H1 (cell line): ENCODE measurements at regions not wholly inside any gene's neighbourhood (a gene's known extent, or its start where the extent isn't known, plus 50 kb on each side); places are given as distances from the start of the nearest gene placed in this dataset.

Experiments
- EP300 ChIP-seq, 2 experiments: IDR thresholded peaks; 1 replicate in 1 of 2; 2 replicates in 1 of 2; pipeline ENCODE4 v1.6.1; 2011 to 2012; ENCODE audit warnings: low read depth in 2 of 2, low read length in 2 of 2, mild to moderate bottlenecking in 2 of 2, borderline replicate concordance in 1 of 2, inconsistent platforms in 1 of 2, moderate library complexity in 1 of 2
- NANOG ChIP-seq: IDR thresholded peaks from 2 replicates; pipeline ENCODE4 v1.6.1; 2011; ENCODE audit warnings: low read length, low read depth, mild to moderate bottlenecking, inconsistent platforms; ENCODE audit not compliant: insufficient read depth, poor library complexity, severe bottlenecking
- TF ChIP-seq, protein P1 (sequence below): fragments of 300-600 bp; sonication (generic); IDR thresholded peaks from 2 replicates; pipeline ENCODE4 v1.7.1; 2012; ENCODE audit warnings: low read length, moderate library complexity, mild to moderate bottlenecking, inconsistent platforms; ENCODE audit not compliant: insufficient replicate concordance

DNA sequence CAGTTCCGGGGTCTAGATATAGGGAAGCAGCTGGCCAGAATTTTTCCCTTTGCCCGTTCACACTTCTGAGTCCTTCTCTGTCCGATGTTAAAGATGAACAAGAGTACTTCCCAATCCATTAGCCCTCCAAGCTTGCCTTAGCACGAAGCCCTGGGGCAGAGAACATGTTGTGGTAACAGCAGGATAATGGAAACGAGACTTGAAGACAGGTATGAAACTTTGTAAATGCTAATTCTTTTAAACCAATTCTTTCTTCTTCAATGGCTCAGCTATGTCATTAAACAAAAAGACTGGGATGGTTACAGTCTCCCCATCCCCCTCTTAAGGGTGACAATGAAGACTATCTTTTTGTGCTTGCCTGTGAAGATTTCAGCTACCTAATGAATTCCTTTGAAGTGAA is 218.5 kb downstream of the PLA2G4A start (continued):
- TF ChIP-seq, protein P1, sequence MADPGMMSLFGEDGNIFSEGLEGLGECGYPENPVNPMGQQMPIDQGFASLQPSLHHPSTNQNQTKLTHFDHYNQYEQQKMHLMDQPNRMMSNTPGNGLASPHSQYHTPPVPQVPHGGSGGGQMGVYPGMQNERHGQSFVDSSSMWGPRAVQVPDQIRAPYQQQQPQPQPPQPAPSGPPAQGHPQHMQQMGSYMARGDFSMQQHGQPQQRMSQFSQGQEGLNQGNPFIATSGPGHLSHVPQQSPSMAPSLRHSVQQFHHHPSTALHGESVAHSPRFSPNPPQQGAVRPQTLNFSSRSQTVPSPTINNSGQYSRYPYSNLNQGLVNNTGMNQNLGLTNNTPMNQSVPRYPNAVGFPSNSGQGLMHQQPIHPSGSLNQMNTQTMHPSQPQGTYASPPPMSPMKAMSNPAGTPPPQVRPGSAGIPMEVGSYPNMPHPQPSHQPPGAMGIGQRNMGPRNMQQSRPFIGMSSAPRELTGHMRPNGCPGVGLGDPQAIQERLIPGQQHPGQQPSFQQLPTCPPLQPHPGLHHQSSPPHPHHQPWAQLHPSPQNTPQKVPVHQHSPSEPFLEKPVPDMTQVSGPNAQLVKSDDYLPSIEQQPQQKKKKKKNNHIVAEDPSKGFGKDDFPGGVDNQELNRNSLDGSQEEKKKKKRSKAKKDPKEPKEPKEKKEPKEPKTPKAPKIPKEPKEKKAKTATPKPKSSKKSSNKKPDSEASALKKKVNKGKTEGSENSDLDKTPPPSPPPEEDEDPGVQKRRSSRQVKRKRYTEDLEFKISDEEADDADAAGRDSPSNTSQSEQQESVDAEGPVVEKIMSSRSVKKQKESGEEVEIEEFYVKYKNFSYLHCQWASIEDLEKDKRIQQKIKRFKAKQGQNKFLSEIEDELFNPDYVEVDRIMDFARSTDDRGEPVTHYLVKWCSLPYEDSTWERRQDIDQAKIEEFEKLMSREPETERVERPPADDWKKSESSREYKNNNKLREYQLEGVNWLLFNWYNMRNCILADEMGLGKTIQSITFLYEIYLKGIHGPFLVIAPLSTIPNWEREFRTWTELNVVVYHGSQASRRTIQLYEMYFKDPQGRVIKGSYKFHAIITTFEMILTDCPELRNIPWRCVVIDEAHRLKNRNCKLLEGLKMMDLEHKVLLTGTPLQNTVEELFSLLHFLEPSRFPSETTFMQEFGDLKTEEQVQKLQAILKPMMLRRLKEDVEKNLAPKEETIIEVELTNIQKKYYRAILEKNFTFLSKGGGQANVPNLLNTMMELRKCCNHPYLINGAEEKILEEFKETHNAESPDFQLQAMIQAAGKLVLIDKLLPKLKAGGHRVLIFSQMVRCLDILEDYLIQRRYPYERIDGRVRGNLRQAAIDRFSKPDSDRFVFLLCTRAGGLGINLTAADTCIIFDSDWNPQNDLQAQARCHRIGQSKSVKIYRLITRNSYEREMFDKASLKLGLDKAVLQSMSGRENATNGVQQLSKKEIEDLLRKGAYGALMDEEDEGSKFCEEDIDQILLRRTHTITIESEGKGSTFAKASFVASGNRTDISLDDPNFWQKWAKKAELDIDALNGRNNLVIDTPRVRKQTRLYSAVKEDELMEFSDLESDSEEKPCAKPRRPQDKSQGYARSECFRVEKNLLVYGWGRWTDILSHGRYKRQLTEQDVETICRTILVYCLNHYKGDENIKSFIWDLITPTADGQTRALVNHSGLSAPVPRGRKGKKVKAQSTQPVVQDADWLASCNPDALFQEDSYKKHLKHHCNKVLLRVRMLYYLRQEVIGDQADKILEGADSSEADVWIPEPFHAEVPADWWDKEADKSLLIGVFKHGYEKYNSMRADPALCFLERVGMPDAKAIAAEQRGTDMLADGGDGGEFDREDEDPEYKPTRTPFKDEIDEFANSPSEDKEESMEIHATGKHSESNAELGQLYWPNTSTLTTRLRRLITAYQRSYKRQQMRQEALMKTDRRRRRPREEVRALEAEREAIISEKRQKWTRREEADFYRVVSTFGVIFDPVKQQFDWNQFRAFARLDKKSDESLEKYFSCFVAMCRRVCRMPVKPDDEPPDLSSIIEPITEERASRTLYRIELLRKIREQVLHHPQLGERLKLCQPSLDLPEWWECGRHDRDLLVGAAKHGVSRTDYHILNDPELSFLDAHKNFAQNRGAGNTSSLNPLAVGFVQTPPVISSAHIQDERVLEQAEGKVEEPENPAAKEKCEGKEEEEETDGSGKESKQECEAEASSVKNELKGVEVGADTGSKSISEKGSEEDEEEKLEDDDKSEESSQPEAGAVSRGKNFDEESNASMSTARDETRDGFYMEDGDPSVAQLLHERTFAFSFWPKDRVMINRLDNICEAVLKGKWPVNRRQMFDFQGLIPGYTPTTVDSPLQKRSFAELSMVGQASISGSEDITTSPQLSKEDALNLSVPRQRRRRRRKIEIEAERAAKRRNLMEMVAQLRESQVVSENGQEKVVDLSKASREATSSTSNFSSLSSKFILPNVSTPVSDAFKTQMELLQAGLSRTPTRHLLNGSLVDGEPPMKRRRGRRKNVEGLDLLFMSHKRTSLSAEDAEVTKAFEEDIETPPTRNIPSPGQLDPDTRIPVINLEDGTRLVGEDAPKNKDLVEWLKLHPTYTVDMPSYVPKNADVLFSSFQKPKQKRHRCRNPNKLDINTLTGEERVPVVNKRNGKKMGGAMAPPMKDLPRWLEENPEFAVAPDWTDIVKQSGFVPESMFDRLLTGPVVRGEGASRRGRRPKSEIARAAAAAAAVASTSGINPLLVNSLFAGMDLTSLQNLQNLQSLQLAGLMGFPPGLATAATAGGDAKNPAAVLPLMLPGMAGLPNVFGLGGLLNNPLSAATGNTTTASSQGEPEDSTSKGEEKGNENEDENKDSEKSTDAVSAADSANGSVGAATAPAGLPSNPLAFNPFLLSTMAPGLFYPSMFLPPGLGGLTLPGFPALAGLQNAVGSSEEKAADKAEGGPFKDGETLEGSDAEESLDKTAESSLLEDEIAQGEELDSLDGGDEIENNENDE = peak; percentile 80
- peak; percentile 83 for TF ChIP-seq NANOG
- TF ChIP-seq EP300 (IDR thresholded peaks at IDR 0.05; ENCODE audit: borderline replicate concordance in 1 of 2, low read depth in 2 of 2, low read length in 2 of 2) = 0 out of 3 replicates have a peak, but pooled peaks of 1 of the 2 experiments have one; percentile 27
